WTC11 (cell line): ENCODE measurements at regions not wholly inside any gene's neighbourhood (a gene's known extent, or its start where the extent isn't known, plus 50 kb on each side); places are given as distances from the start of the nearest gene placed in this dataset.
A peak's percentile ranks its signal among the peaks of the same experiment; 100 is the strongest.

Experiments
- ATAC-seq: fragments of 200-7000 bp; cut with Tn5 transposase; 2 replicates; pipeline ENCODE4 v1.10.0; 2021; ENCODE audit warnings: mild to moderate bottlenecking, moderate library complexity
- CTCF ChIA-PET: fragments of 300-600 bp; sonication (Branson Sonifier 250); formaldehyde crosslinking; loops from one replicate; lab custom pipeline; 2021; ENCODE audit warnings: antibody characterized with exemption; lab: Charles Lee
- POLR2A ChIA-PET: fragments of 350-600 bp; sonication (Branson Sonifier 250); formaldehyde crosslinking; loops from one replicate; lab custom pipeline; 2021; ENCODE audit warnings: antibody characterized with exemption; lab: Charles Lee
- DNase-seq: peaks from one replicate; pipeline ENCODE4 v3.0.0; 2021; ENCODE audit warnings: low spot score
- H3K27ac Mint-ChIP-seq: 2 replicates; pipeline ENCODE4 v1.8.0; 2021; ENCODE audit warnings: mixed read lengths
- H3K27me3 Mint-ChIP-seq: 2 replicates; pipeline ENCODE4 v1.8.0; 2021; ENCODE audit warnings: low read depth, mild to moderate bottlenecking, moderate library complexity, mixed read lengths
- H3K36me3 Mint-ChIP-seq: 2 replicates; pipeline ENCODE4 v1.8.0; 2021; ENCODE audit warnings: mixed read lengths
- H3K4me1 Mint-ChIP-seq: 2 replicates; pipeline ENCODE4 v1.8.0; 2022; ENCODE audit warnings: mixed read lengths
- H3K4me3 Mint-ChIP-seq: 2 replicates; pipeline ENCODE4 v1.8.0; 2021; ENCODE audit warnings: mild to moderate bottlenecking, moderate library complexity, mixed read lengths
- H3K9me3 Mint-ChIP-seq: 2 replicates; pipeline ENCODE4 v1.8.0; 2021; ENCODE audit warnings: mixed read lengths
- ATF1 ChIP-seq: sonication (generic); formaldehyde crosslinking; IDR thresholded peaks from 2 replicates; pipeline ENCODE4 v1.8.1; 2023; ENCODE audit warnings: mild to moderate bottlenecking, moderate library complexity, missing genetic modification reagents
- EMX1 ChIP-seq: fragments of 250-450 bp; sonication (Bioruptor Pico); IDR thresholded peaks from 2 replicates; pipeline ENCODE4 v1.8.0; 2021; ENCODE audit warnings: mild to moderate bottlenecking
- HMGA2 ChIP-seq: fragments of 250-450 bp; sonication (Bioruptor Pico); IDR thresholded peaks from 2 replicates; pipeline ENCODE4 v1.4.0; 2021; ENCODE audit warnings: mild to moderate bottlenecking, moderate library complexity
- IRF2 ChIP-seq: sonication (generic); formaldehyde crosslinking; IDR thresholded peaks from 2 replicates; pipeline ENCODE4 v1.8.0; 2022; ENCODE audit warnings: low read depth, missing genetic modification reagents, borderline replicate concordance
- JAZF1 ChIP-seq: fragments of 250-450 bp; sonication (Bioruptor Pico); IDR thresholded peaks from 2 replicates; pipeline ENCODE4 v1.9.0; 2021; ENCODE audit warnings: moderate library complexity, mild to moderate bottlenecking, inconsistent platforms
- JUN ChIP-seq: sonication (generic); formaldehyde crosslinking; IDR thresholded peaks from 2 replicates; pipeline ENCODE4 v1.8.0; 2023; ENCODE audit warnings: mild to moderate bottlenecking, missing genetic modification reagents
- MLX ChIP-seq: sonication (generic); formaldehyde crosslinking; IDR thresholded peaks from 2 replicates; pipeline ENCODE4 v1.8.1; 2023; ENCODE audit warnings: mild to moderate bottlenecking, missing genetic modification reagents, moderate library complexity
- MYBL2 ChIP-seq: sonication (generic); formaldehyde crosslinking; IDR thresholded peaks from 2 replicates; pipeline ENCODE4 v1.8.1; 2023; ENCODE audit warnings: mild to moderate bottlenecking, moderate library complexity, missing genetic modification reagents
- NFYB ChIP-seq: sonication (generic); formaldehyde crosslinking; conservative IDR thresholded peaks from 2 replicates; pipeline ENCODE4 v1.8.0; 2022; ENCODE audit warnings: low read depth, missing genetic modification reagents
- NR3C1 ChIP-seq: sonication (generic); formaldehyde crosslinking; conservative IDR thresholded peaks from 2 replicates; pipeline ENCODE4 v1.8.1; 2023; ENCODE audit warnings: low read depth, mild to moderate bottlenecking, missing genetic modification reagents
- PRRX2 ChIP-seq: fragments of 250-450 bp; sonication (Bioruptor Pico); IDR thresholded peaks from 2 replicates; pipeline ENCODE4 v1.8.0; 2021; ENCODE audit warnings: mild to moderate bottlenecking
- RELA ChIP-seq: sonication (generic); formaldehyde crosslinking; IDR thresholded peaks from 2 replicates; pipeline ENCODE4 v1.8.1; 2022; ENCODE audit warnings: missing genetic modification reagents, mild to moderate bottlenecking, borderline replicate concordance
- TF ChIP-seq, protein P1 (sequence below): sonication (generic); formaldehyde crosslinking; IDR thresholded peaks from 2 replicates; pipeline ENCODE4 v1.8.0; 2023; ENCODE audit warnings: mild to moderate bottlenecking, missing genetic modification reagents
- TF ChIP-seq, protein P2 (sequence below): sonication (generic); formaldehyde crosslinking; IDR thresholded peaks from 2 replicates; pipeline ENCODE4 v1.8.0; 2022; ENCODE audit warnings: mild to moderate bottlenecking, missing genetic modification reagents
- TF ChIP-seq, protein P3 (sequence below): fragments of 250-450 bp; sonication (Bioruptor Pico); IDR thresholded peaks from 2 replicates; pipeline ENCODE4 v1.9.0; 2021; ENCODE audit warnings: mild to moderate bottlenecking, borderline replicate concordance
- TF ChIP-seq, protein P4 (sequence below): sonication (generic); formaldehyde crosslinking; IDR thresholded peaks from 2 replicates; pipeline ENCODE4 v1.8.1; 2022; ENCODE audit warnings: low read depth, missing genetic modification reagents, borderline replicate concordance

GRCh38 chr1:193727850-193728249 lies 541.4 kb upstream of the B3GALT2 start:
- H3K27ac Mint-ChIP-seq: no peak overlapping the region
- no peak overlapping the region for H3K4me3 Mint-ChIP-seq
- no peaks in the 10 kb centered on the region for H3K36me3 Mint-ChIP-seq
- ChIA-PET CTCF (no interaction called here), POLR2A (no interaction called here)
- DNase-seq (no peak), ATAC-seq (peak; percentile 38; the same call in 1 of the 2 replicates)
- H3K4me1 Mint-ChIP-seq: peaks cover 17% of the 10 kb centered on the region
- H3K27me3 Mint-ChIP-seq: peaks cover 76% of the 10 kb centered on the region
- TF ChIP-seq RELA: no peak
- TF ChIP-seq, protein P1, sequence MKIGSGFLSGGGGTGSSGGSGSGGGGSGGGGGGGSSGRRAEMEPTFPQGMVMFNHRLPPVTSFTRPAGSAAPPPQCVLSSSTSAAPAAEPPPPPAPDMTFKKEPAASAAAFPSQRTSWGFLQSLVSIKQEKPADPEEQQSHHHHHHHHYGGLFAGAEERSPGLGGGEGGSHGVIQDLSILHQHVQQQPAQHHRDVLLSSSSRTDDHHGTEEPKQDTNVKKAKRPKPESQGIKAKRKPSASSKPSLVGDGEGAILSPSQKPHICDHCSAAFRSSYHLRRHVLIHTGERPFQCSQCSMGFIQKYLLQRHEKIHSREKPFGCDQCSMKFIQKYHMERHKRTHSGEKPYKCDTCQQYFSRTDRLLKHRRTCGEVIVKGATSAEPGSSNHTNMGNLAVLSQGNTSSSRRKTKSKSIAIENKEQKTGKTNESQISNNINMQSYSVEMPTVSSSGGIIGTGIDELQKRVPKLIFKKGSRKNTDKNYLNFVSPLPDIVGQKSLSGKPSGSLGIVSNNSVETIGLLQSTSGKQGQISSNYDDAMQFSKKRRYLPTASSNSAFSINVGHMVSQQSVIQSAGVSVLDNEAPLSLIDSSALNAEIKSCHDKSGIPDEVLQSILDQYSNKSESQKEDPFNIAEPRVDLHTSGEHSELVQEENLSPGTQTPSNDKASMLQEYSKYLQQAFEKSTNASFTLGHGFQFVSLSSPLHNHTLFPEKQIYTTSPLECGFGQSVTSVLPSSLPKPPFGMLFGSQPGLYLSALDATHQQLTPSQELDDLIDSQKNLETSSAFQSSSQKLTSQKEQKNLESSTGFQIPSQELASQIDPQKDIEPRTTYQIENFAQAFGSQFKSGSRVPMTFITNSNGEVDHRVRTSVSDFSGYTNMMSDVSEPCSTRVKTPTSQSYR: no peak
- H3K9me3 Mint-ChIP-seq: 0 out of 2 replicates have a peak, but pooled peaks cover 3% of the 10 kb centered on the region

- ATAC-seq (no peak), DNase-seq (no peak)
- no peak for TF ChIP-seq JUN (CRISPR knock-in tag)
- no peak for TF ChIP-seq MLX (CRISPR knock-in tag)
- TF ChIP-seq PRRX2 (CRISPR knock-in tag): no peak
- TF ChIP-seq, protein P2, sequence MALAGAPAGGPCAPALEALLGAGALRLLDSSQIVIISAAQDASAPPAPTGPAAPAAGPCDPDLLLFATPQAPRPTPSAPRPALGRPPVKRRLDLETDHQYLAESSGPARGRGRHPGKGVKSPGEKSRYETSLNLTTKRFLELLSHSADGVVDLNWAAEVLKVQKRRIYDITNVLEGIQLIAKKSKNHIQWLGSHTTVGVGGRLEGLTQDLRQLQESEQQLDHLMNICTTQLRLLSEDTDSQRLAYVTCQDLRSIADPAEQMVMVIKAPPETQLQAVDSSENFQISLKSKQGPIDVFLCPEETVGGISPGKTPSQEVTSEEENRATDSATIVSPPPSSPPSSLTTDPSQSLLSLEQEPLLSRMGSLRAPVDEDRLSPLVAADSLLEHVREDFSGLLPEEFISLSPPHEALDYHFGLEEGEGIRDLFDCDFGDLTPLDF (CRISPR knock-in tag): no peak
- no peak for TF ChIP-seq EMX1 (CRISPR knock-in tag)
- no peak for TF ChIP-seq IRF2 (CRISPR knock-in tag)
- TF ChIP-seq ATF1 (CRISPR knock-in tag): no peak
- no peak for TF ChIP-seq HMGA2
- no peak for TF ChIP-seq NR3C1 (CRISPR knock-in tag)
- TF ChIP-seq MYBL2 (CRISPR knock-in tag): no peak
- TF ChIP-seq, protein P3, sequence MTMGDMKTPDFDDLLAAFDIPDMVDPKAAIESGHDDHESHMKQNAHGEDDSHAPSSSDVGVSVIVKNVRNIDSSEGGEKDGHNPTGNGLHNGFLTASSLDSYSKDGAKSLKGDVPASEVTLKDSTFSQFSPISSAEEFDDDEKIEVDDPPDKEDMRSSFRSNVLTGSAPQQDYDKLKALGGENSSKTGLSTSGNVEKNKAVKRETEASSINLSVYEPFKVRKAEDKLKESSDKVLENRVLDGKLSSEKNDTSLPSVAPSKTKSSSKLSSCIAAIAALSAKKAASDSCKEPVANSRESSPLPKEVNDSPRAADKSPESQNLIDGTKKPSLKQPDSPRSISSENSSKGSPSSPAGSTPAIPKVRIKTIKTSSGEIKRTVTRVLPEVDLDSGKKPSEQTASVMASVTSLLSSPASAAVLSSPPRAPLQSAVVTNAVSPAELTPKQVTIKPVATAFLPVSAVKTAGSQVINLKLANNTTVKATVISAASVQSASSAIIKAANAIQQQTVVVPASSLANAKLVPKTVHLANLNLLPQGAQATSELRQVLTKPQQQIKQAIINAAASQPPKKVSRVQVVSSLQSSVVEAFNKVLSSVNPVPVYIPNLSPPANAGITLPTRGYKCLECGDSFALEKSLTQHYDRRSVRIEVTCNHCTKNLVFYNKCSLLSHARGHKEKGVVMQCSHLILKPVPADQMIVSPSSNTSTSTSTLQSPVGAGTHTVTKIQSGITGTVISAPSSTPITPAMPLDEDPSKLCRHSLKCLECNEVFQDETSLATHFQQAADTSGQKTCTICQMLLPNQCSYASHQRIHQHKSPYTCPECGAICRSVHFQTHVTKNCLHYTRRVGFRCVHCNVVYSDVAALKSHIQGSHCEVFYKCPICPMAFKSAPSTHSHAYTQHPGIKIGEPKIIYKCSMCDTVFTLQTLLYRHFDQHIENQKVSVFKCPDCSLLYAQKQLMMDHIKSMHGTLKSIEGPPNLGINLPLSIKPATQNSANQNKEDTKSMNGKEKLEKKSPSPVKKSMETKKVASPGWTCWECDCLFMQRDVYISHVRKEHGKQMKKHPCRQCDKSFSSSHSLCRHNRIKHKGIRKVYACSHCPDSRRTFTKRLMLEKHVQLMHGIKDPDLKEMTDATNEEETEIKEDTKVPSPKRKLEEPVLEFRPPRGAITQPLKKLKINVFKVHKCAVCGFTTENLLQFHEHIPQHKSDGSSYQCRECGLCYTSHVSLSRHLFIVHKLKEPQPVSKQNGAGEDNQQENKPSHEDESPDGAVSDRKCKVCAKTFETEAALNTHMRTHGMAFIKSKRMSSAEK: no peak
- TF ChIP-seq JAZF1 (CRISPR knock-in tag): no peak
- no peaks in the 10 kb centered on the region for H3K36me3 Mint-ChIP-seq
- H3K27me3 Mint-ChIP-seq: peaks cover 70% of the 10 kb centered on the region
- H3K27ac Mint-ChIP-seq: no peak overlapping the region
- H3K9me3 Mint-ChIP-seq: 0 out of 2 replicates have a peak, but pooled peaks cover 2% of the 10 kb centered on the region
- ChIA-PET CTCF (no interaction called here), POLR2A (interaction anchor here (0.5 kb wide), 1 partner anchor 162 kb away, joined by 3 read pairs; no protein-coding TSS in a partner anchor)
- no peak overlapping the region for H3K4me3 Mint-ChIP-seq
- H3K4me1 Mint-ChIP-seq: peaks cover 17% of the 10 kb centered on the region
Observed at GRCh38 chr1:193726722-193727121, 540.3 kb upstream of the B3GALT2 start.

DNA sequence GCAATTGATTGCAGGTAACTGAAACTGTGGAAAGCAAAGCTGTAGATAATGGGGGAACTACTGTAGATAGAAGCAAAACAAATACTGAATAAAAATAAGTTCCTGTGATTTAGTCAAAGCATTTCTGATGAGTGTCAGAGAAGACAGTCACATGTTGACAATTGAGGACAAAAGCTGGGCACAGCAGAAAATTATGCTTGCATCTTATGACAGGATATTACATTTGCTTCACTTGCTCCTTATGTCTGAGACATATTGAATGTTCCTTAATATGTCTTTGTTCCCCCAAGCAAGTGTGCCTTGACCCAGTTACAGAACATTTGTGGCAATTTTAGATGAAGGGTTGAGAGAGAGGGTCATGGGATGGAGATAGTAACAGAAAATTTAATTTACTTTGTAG lies 526.0 kb upstream of the B3GALT2 start:
- 0 out of 2 replicates have a peak, but pooled peaks cover 2% of the 10 kb centered on the region for H3K36me3 Mint-ChIP-seq
- ChIA-PET CTCF (no interaction called here), POLR2A (no interaction called here)
- DNase-seq (no peak), ATAC-seq (no peak)
- TF ChIP-seq, protein P4, sequence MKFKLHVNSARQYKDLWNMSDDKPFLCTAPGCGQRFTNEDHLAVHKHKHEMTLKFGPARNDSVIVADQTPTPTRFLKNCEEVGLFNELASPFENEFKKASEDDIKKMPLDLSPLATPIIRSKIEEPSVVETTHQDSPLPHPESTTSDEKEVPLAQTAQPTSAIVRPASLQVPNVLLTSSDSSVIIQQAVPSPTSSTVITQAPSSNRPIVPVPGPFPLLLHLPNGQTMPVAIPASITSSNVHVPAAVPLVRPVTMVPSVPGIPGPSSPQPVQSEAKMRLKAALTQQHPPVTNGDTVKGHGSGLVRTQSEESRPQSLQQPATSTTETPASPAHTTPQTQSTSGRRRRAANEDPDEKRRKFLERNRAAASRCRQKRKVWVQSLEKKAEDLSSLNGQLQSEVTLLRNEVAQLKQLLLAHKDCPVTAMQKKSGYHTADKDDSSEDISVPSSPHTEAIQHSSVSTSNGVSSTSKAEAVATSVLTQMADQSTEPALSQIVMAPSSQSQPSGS (CRISPR knock-in tag): no peak
- TF ChIP-seq NFYB: no peak
- H3K27ac Mint-ChIP-seq: no peak overlapping the region
- no peaks in the 10 kb centered on the region for H3K4me1 Mint-ChIP-seq
- peaks cover 8% of the 10 kb centered on the region for H3K9me3 Mint-ChIP-seq
- H3K27me3 Mint-ChIP-seq: no peaks in the 10 kb centered on the region
- H3K4me3 Mint-ChIP-seq: no peak overlapping the region
